ENCODE measurements at regions not wholly inside any gene's neighbourhood (a gene's known extent, or its start where the extent isn't known, plus 50 kb on each side); places are given as distances from the start of the nearest gene placed in this dataset.

GRCh38 chr5:5009240-5009639 is 130.9 kb upstream of the ADAMTS16 start:
- no peak for TF ChIP-seq TAF1 (IDR thresholded peaks at IDR 0.05; ENCODE audit: borderline replicate concordance, insufficient read depth, low read length)
- no peak for TF ChIP-seq POLR2AphosphoS5 (IDR thresholded peaks at IDR 0.05; ENCODE audit: low read depth, low read length)
- no peak for TF ChIP-seq SIN3A (IDR thresholded peaks at IDR 0.05; ENCODE audit: borderline replicate concordance, insufficient read depth, low read length)
- TF ChIP-seq REST (IDR thresholded peaks at IDR 0.05; ENCODE audit: insufficient read depth in 1 of 2, low read depth in 2 of 2, low read length in 2 of 2) = no peak
- no peak for TF ChIP-seq FOXP2 (optimal IDR thresholded peaks at IDR 0.05; ENCODE audit: borderline replicate concordance, extremely low read depth, extremely low read length, insufficient read depth)

Data from PFSK-1 (cell line).